GM03348 (cell line): ENCODE measurements at regions not wholly inside any gene's neighbourhood (a gene's known extent, or its start where the extent isn't known, plus 50 kb on each side); places are given as distances from the start of the nearest gene placed in this dataset.

Source experiments
- DNase-seq: peaks from one replicate; pipeline ENCODE4 v3.0.0; 2012; ENCODE audit warnings: low spot score

DNA sequence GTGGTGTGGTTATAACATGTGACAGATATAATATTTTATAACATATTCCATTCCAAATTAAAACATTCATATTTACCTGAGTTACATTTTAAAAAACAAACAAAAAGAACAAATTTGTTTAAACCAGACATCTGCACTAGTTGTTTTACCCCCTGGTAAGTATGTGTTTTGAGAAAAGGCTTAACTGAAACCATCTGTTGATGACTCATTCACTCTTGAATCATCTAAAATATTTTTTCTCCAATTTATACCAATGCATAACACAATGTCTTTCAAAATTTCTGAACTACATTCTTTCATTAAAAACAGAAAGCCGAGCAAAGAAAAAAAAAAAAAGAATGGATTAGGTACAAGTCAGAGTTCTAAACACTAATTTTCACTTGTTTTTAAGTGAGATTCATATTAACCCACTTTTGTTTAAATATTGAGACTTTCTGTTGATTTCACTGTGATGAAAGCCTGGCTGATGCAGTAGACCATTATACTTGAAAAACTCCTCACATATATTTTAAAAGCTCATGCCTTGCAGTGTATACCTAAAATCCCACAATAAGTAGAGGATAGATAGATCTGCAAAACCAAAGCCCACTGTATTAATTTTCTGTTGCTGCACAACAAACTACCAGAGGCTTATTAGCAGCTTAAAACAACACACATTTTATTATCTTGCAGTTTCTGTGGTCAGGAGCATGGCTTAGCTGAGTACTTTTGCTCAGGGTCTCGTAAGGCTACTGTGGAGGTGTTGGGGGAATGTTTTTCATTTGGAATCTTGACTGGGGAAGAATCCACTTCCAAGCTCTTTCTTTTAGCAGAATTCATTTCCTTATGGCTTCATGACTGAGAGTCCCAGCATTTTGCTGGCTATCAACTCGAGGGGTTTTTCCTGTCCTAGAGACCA lies 221.5 kb downstream of the PCDH18 start:
- peak; percentile 39 for DNase-seq

DNA sequence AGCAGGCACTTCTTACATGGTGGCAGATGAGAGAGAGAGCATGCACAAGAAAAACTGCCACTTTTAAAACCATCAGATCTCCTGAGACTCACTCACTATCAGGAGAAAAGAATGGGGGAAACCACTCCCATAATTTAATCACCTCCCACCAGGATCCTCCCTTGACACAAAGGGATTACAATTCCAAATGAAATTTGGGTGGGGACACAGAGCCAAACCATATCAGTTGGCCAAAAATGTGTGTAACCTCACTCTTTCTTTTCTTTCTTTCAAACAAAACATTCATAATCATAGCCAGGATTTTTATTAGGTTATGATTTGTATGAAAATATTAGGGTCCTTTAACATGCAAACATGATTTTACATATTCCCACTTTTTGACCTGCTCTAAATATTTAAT lies 222.1 kb downstream of the PCDH18 start:
- DNase-seq = no peak

DNA sequence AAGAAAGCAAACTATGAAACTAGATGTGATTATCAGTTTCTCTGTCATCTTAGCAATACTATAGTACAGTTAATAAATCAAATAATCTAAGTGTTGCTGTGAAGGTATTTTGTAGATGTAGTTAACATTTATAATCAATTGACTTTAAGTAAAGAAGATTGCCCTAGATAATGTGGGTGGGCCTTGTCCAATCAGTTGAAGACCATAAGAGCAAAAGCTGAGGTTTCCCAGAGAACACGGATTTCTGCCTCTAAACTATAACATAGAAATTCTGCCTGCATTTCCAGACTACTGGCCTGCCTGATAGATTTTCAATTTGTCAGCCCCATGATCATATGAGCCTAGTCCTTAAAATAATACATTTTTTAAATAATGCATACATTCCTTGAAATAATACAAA lies 222.9 kb downstream of the PCDH18 start:
- no peak for DNase-seq

DNA sequence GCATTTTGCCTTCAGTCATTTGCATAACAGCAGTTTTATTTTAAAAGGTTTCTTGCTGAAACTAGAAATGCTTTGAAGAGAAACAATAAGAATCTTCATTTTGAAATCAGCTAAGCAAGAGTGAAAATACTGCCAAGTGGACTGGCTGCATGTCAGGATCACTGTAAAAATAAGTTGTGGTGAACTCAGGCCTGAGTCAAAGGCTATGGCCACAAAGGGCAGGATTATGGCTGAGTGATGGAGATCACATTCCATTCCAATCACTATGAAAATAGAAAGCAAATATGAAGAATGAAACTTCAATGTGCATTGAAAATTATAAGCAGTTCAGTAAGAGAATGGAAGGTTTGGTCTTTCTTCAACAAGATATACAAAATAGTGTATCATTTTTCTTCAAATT lies 224.5 kb downstream of the PCDH18 start:
- peak; percentile 54 for DNase-seq

DNA sequence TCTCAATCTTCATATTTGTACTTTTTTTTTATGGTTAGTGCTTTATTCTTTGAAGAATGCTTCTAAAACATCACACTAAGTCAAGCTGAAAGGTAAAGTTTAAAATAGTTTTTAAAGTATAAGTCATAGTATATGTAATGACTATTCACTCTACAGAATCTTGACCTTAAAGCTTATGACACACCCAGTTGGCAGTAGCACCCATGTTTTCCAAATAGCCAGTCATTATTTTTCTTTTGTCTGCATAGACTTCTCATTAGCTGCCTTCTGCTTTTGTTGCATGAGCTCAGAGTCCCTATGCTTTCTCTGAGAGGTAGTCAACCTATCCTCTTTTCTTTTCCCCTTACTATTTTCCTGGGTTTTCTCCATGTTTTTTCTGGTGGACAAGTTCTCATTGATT lies 231.5 kb downstream of the PCDH18 start:
- no peak for DNase-seq

DNA sequence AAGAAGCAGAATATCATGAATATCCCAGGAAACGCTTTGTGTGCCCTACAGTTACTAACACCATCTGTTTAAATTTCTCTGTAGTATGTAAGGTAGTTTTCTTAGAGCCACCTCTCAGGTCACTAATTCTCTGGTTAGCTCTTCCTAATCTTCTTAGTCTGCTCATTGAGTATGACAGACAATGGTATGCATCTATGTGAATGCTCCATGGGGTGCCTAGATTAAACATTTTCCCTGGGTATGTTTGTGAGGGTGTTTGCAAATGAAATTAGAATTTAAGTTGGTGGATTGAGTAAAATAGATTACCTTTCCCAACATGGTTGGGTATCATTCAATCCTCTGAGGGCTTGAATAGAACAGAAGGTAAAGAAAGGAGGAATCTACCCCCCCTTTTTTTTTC lies 233.0 kb downstream of the PCDH18 start:
- DNase-seq = no peak

DNA sequence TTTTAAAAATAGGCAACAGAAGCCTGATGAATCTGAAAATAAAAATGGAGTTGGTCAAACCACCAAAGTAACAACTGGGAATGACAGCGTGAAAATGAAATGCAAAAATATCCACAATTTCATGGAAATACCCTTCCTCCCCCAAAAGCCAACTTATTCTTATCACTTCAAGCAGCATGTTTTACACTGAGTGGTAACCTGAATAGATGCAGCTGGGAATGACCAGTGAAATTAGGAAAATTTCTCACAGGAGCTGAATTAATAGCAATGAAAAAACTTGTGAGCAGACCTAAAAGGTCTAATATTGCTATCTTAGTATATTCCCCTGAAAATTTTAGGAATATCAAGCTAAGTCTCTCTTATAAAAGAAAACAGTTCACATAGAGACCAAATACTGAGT lies 239.0 kb downstream of the PCDH18 start:
- no peak for DNase-seq

DNA sequence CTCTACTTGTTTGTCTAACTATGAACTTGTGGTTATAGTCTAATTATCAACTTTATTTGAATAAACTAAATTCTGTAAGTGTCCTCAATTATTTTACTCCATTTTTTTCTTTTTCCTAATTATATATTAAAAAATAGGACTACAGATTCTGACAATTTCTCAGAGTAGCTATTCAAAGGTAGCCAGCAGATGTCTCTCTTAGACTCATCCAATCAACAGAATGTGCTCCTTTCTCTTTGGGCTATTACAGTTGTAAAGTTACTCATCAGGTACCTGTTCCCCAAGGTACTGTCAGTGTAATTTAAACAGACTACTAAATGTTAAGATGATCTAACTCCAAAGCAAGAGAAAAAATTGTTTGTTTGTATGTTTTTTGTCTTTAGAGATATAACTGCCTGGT lies 248.6 kb downstream of the PCDH18 start:
- DNase-seq = peak; percentile 37

DNA sequence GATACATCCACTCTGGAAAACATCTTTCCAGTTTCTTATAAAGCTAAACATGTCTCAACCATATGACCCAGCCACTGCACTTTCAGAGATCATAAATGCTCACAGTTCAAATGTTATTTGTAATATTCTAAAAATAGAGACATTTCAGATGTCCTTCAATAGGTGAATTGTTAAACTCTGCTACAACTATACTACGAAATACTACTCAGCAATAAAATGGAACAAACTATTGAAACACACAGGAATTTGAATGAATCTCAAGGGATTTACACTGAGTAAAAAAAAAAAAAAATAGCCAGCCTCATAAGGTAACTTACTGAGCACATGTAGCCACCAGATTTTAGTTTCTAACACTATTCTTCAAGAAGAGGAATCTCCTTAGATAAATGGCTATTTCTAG lies 253.9 kb downstream of the PCDH18 start:
- no peak for DNase-seq

DNA sequence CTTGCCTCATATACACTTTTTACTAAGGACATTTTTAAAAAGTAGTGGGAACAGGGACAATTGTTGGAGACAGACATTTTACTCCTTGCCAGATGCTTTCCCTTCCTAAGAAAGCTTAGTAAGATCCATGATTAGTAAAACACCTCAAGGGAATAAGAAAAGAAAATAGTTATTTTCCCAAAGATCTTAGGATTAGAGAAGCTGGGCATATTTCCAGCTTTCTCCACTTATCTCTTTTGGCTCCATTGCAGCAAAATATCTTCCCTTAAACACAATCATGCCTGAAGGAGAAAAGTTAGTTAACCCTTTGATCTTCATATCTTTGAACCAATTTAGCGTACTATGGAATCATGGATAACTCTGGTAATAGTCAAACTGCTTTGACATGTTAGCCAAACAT lies 257.9 kb downstream of the PCDH18 start:
- no peak for DNase-seq

DNA sequence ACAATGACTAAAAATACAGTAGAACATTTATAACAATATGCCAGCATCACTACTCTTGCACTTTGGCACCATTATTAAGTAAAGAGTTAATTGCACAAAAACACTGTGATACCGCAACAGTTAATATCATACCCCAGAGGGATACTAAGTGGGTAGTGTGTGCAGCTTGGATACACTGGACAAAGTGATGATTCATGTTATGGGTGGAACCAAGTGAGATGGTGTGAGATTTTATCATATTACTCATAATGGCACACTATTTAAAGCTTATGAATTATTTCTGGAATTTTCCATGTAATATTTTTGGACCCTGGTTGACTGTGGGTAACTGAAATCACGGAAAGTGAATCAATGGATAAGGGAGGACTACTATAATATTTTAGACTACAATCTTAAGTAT lies 265.3 kb downstream of the PCDH18 start:
- DNase-seq = peak; percentile 77

DNA sequence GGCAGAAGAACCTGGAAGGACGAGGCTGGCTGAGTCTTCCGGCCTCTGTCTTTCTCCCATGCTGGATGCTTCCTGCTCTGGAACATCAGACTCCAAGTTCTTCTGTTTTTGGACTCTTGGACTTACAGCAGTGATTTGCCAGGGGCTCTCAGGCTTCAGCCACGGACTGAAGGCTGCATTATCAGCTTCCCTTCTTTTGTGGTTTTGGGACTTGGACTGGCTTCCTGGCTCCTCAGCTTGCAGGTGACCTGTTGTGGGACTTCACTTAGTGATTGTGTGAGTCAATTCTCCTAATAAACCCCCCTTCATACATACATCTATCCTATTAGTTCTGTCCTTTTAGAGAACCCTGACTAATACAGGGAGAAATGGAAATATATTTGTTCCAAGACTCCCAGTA lies 265.8 kb downstream of the PCDH18 start:
- DNase-seq = no peak

DNA sequence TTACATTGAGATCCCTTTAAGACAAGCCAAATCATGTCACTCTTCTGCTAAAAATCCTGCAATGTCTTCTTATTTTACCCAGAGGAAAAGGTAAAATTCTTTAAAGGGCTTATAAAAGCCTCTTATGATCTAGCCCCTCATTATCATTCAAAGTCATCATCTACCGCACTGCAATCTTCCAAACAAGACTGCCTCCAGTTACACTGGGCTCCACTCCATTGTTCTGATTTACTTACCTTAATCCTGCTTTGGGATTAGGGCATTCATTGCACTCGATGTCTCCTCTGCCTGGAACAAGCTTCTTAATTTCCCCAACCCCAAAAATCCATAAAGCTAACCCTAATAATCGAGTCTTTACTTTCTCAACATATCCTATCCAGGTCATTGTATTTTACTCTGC lies 269.1 kb downstream of the PCDH18 start:
- no peak for DNase-seq

DNA sequence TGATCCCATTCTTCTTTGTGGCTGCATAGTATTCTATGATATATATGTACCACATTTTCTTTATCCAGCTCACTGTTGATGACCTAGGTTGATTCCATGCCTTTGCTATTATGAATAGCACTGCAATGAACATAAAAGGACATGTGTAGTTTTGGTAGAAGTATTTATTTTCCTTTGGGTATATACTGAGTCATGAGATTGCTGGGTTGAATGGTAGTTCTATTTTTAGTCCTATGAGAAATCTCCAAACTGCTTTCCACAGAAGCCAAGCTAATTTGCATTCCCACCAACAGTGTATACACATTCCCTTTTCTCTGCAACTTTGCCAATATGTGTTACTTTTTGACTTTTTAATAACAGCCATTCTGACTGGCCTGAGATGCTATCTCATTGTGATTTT lies 278.3 kb downstream of the PCDH18 start:
- DNase-seq = no peak

DNA sequence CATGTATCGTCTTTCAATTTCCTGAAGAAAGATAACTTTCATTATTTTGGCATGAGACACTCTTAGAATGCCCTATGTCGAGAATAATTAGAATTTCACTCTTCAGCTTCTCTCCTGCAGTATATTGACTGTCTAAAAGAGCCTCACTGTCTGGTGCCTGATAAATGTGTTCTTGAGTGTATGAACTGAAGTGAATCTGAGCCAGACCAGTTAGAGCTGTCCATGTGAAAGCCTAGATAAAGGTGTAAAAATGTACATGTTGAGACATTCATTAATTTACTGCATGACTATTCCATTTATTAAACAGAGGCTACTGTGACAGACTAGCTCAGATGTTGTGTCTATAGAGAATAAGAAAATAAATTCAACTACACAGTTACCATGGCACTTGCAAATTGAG lies 283.2 kb downstream of the PCDH18 start:
- no peak for DNase-seq

DNA sequence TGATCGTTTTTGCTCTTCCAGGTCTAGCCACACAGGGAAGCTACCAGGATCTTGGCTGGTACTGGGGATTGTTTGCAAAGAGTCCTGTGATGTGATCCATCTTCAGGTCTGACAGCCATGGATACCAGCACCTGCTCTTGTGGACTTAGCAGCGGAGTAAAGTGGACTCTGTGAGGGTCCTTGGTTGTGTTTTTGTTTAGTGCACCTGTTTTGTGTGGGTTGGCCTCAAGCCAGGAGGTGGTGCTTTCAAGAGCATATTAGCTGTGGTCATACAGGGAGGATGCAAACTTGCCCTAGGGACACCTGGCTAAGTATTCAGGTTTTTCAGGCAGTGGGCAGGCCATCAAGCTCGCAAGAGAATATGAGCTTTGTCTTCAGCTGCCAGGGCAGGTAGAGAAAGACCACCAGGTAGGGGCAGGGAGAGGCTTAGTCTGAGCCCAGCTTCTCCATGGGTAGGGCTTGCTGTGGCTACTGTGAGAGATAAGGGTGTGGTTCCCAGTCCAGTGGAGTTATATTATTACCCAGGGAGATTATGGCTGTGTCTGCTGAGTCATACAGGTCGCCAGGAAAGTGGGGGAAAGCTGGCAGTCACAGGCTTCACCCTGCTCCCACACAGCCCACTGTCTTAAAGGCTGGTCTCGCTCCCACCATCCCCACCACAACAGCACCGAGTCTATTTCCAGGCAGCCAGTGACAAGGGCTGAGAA lies 293.7 kb downstream of the PCDH18 start:
- DNase-seq = no peak

DNA sequence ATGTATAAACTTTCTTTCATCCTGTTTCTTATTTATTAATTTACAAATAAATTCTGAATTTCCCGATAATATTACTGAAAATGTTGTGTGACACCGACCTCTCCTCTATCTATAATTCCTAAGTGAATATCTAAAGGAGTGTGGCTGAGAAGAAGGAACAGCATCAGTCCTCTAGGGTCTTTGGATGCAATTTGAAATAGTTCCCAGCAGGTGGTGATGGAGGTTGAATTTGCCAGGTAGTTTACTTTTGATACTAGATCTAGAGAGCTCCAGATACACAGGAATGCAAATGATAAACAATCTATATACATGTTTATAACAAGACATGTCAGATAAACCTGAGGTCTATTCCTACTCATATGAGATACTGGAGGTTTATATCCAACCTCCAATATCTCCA lies 305.4 kb downstream of the PCDH18 start:
- DNase-seq = no peak

DNA sequence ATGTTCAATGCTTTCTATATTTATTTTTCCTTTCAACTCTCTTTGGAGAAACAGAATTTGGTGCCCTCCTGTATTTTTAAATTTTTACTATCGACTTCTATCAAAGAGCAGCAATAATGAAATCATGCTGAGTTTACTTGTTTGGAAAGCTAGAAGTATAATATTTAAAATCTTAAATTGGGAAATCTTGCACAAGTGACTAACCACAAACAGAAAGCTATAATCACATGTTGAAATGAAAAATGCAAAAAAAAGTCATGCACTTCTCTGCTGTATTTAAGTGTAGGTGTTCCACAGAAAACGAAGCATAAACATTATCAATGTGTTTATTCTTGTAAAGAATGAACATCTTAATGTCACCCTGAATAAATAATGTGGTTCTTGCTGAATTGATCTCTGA lies 306.1 kb downstream of the PCDH18 start:
- peak; percentile 8 for DNase-seq

DNA sequence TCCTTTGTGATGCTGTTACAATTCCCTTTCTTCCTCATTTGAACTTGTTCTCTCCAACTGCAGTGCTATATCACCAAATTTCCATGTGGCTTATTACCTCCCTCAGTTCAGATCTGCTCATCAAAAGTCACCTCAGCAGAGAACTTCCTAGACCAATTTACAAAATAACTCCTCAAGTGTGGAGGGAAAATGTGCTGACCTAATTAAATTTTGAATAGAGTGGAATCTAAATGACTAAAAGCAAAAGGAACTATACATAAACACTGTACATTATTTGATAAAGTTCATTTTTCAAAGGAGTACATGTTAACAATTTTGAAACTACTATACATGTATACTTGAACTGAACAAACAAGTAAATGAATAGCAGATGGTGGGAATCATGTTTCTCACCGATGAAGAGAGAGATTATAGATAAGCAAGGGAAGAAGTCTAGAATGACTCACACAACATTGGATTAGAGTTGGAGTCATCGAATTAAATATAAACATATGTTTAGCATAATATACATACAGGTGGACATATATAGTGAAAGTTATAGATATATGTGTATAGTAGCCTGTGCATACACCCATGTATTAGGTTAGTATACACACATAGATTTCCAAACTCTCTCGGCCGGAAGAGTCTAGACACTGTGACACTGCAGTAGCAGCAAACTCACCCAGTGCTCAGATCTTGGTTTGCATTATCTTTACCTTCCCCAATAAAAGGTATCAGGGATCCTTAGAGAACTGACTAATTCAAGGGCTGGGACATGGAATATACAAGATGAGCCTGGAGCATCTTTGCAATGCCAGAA lies 318.7 kb downstream of the PCDH18 start:
- peak; percentile 6 for DNase-seq

DNA sequence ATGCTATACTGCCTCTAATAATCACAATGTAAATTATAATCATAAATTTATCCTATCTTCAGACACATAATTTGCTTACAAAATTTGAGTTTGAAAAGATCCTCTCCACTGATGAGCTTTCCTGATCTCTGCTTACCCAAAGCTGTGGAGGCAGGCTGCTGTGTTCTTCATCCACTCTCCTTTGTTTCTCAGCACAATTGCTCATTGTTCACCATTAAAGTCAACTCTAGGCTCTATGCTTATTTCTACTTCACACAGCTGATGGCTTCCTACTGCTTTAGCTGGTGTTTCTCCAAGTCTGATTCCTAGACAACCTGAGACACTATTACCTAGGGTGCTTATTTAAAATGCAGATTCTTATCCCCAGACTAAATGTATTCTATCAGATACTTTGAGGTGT lies 319.7 kb downstream of the PCDH18 start:
- DNase-seq = no peak

DNA sequence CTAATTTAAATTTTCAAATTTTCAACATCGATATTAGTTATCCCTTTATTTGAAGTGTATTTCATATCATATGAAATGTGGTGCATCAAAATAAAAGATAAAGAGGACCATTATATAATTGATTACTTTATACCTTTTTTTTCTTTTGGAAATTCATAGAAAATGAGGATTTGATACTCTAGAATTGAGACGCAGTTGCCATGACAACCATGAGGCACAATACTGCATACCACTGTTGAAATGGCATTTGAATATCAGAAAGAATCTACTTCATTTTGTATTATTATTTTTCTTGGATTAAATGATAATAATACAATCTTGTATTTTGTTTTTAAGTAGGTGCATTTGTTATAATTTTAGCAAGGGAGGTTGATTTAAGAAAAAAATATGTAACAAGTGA lies 323.1 kb downstream of the PCDH18 start:
- no peak for DNase-seq

DNA sequence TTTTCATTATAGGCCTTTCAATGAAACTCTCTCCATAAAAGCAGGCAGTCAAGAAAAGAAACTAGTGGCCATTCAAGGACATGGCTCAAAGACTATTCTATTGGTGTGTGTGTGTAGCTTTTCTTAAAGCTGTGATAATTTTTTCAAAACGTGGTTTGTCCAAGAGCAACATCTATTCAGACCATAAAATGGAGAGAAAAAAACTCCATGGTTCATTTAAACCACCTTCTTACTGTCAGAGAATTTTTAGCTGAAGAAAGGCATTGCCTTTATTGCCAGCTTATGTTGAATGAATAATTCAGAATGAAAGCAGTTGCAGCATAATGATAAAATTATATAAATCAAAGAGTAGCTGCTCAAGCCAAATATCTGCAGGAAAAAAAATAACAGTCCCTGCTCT lies 325.5 kb downstream of the PCDH18 start:
- no peak for DNase-seq

DNA sequence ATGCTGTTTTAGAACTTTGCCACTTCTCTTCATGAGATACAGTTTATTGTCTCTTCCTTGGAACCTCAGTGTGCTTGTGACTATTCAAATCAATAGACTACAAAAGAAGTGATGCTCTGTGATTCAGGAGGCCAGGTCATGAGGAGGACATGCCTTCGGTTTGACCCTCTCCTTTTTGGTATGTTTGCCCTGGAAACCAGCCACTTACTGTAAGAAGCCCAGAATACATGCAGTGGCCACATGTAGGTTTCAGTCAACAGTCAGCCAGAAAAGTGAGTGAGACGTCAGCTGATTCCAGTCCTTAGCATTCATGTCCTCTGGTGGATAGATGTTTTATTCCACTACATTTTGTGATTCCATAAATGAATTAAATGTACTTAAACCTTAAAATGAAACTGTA lies 328.7 kb downstream of the PCDH18 start:
- DNase-seq = peak; percentile 45
